ENCODE measurements at regions not wholly inside any gene's neighbourhood (a gene's known extent, or its start where the extent isn't known, plus 50 kb on each side); places are given as distances from the start of the nearest gene placed in this dataset.

DNA sequence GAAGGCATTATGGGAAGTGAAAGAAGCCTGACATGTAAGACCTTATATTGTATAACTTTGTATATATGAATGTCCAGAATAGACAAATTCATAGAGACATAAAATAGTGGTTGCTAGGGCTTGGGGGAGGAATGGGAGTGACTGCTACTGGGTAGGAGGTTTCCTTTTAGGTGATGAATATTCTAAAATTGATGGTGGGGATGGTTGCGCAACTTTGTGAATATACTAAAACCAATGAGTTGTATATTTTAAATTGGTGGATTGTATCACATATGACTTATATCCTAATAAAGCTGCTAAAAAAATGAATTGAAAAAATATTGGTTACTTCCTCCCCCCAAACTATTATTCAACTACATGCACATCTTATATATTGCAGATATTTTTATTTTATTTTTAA is 70.0 kb downstream of the UCHL1 start:
- intact Hi-C loops (cut with DNase I) = no loop called here
- Histone ChIP-seq H3K36me3 (no peaks in the 10 kb centered on the region), H3K9me3 (no peaks in the 10 kb centered on the region), H3K27ac (no peak overlapping the region), H3K27me3 (no peaks in the 10 kb centered on the region), H3K4me3 (no peak overlapping the region), H3K4me1 (no peaks in the 10 kb centered on the region)
- TF ChIP-seq POLR2A (IDR thresholded peaks at IDR 0.05) = no peak
- TF ChIP-seq, protein P1, sequence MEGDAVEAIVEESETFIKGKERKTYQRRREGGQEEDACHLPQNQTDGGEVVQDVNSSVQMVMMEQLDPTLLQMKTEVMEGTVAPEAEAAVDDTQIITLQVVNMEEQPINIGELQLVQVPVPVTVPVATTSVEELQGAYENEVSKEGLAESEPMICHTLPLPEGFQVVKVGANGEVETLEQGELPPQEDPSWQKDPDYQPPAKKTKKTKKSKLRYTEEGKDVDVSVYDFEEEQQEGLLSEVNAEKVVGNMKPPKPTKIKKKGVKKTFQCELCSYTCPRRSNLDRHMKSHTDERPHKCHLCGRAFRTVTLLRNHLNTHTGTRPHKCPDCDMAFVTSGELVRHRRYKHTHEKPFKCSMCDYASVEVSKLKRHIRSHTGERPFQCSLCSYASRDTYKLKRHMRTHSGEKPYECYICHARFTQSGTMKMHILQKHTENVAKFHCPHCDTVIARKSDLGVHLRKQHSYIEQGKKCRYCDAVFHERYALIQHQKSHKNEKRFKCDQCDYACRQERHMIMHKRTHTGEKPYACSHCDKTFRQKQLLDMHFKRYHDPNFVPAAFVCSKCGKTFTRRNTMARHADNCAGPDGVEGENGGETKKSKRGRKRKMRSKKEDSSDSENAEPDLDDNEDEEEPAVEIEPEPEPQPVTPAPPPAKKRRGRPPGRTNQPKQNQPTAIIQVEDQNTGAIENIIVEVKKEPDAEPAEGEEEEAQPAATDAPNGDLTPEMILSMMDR (IDR thresholded peaks at IDR 0.05) = no peak
- no peak for DNase-seq
- WGBS, 2 donors = 96 to 97% methylated on average over 1 of the region's 1 CpG

- no peak overlapping the region for H3K27ac ChIP-seq
- intact Hi-C loops (cut with DNase I) = no loop called here
- no peaks in the 10 kb centered on the region for H3K36me3 ChIP-seq
- DNase-seq = no peak
- WGBS, 2 donors = 64 to 74% methylated on average over 5 to 6 of the region's 6 CpGs
- no peaks in the 10 kb centered on the region for H3K9me3 ChIP-seq
- no peak overlapping the region for H3K4me3 ChIP-seq
- no peak for TF ChIP-seq POLR2A (IDR thresholded peaks at IDR 0.05)
- TF ChIP-seq, protein P1 (IDR thresholded peaks at IDR 0.05) = no peak
- no peaks in the 10 kb centered on the region for H3K27me3 ChIP-seq
- H3K4me1 ChIP-seq = no peaks in the 10 kb centered on the region
Observed at GRCh38 chr4:41327770-41328169, 71.0 kb downstream of the UCHL1 start.

- no peak for DNase-seq
- TF ChIP-seq, protein P1 (IDR thresholded peaks at IDR 0.05) = no peak
- no peak for TF ChIP-seq POLR2A (IDR thresholded peaks at IDR 0.05)
- Histone ChIP-seq H3K27me3 (no peaks in the 10 kb centered on the region), H3K4me1 (peaks cover 0 to 10% (median 0%) of the 10 kb centered on the region in 3 donors), H3K9me3 (no peaks in the 10 kb centered on the region), H3K27ac (no peak overlapping the region), H3K36me3 (no peaks in the 10 kb centered on the region), H3K4me3 (no peak overlapping the region)
- 57 to 82% methylated on average over 4 of the region's 4 CpGs for WGBS, 2 donors
- intact Hi-C loops (cut with DNase I) = no loop called here
Observed at GRCh38 chr4:41329361-41329760, 72.6 kb downstream of the UCHL1 start.

DNA sequence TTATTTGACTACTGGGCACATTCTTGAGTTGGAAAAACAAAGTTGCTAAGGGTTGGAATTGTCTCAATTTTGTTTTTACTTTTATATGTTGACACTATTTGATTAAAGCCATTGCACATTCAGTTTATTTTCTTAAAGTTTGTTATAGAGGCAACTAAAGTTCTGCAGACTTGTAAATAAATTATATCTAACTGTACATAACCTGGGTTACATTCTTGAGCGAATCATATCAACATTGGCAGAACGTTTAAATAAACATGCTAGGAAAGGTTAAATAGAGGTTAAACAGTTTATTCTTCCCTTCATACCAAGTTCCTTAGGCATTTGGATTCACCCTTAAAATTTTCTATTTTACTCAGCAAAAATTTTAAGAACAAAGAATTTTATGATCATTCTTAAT is 74.5 kb downstream of the UCHL1 start:
- Histone ChIP-seq H3K27ac (no peak overlapping the region), H3K27me3 (no peaks in the 10 kb centered on the region), H3K4me1 (peaks cover 0 to 16% (median 0%) of the 10 kb centered on the region in 3 donors), H3K4me3 (no peak overlapping the region), H3K36me3 (no peaks in the 10 kb centered on the region), H3K9me3 (no peaks in the 10 kb centered on the region)
- TF ChIP-seq, protein P1 (IDR thresholded peaks at IDR 0.05) = no peak
- no peak for TF ChIP-seq POLR2A (IDR thresholded peaks at IDR 0.05)
- intact Hi-C loops (cut with DNase I) = no loop called here
- DNase-seq = no peak
- WGBS, 2 donors = 29 to 30% methylated on average over 2 of the region's 2 CpGs

DNA sequence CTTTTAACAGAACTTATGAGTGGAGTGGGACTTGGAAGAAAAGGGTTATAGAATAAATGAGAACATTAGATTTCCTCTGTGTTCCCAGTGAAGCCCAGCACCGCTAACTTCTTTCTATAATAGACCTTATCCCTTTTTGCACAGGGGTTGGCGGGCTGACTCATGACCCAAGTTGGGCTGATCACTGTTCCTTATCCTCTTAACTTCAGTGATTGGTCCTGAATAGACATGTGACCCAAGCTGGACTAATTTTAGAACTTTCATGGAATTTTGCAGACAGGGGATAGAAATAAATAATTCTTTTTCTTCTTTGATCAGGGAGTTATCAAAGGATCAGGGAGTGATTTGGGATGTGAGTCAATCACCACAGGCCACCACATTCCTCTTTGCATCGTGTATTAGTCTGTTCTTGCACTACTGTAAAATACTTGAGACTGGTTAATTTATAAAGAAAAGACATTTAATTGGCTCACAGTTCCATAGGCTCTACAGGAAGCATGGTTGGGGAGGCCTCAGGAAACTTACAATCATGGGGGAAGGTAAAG is 75.9 kb downstream of the UCHL1 start:
- Histone ChIP-seq H3K36me3 (no peaks in the 10 kb centered on the region), H3K4me3 (no peak overlapping the region), H3K27me3 (no peaks in the 10 kb centered on the region), H3K4me1 (peaks cover 0 to 16% (median 0%) of the 10 kb centered on the region in 3 donors), H3K9me3 (no peaks in the 10 kb centered on the region), H3K27ac (no peak overlapping the region)
- 73 to 79% methylated on average over 3 of the region's 3 CpGs for WGBS, 2 donors
- intact Hi-C loops (cut with DNase I) = no loop called here
- TF ChIP-seq POLR2A (IDR thresholded peaks at IDR 0.05) = no peak
- TF ChIP-seq, protein P1 (IDR thresholded peaks at IDR 0.05) = no peak
- no peak for DNase-seq

Measured in esophagus squamous epithelium (tissue), 5 donors.